GM06990 (cell line): ENCODE measurements at regions not wholly inside any gene's neighbourhood (a gene's known extent, or its start where the extent isn't known, plus 50 kb on each side); places are given as distances from the start of the nearest gene placed in this dataset.

ENCODE experiments used
- DNase-seq: peaks from one replicate; pipeline ENCODE4 v3.0.0-alpha.2; 2011; ENCODE audit not compliant: insufficient read length; ENCODE audit errors: extremely low read depth
- H3K27me3 ChIP-seq: replicated peaks from 2 replicates; pipeline ENCODE4 v1.6.0; 2011; ENCODE audit warnings: low read length; ENCODE audit not compliant: control insufficient read depth, insufficient read depth
- H3K36me3 ChIP-seq: 2 replicates; pipeline ENCODE4 v1.5.1; 2011; ENCODE audit warnings: low read length; ENCODE audit not compliant: control insufficient read depth, insufficient read depth
- H3K4me3 ChIP-seq: replicated peaks from 2 replicates; pipeline ENCODE4 v1.5.1; 2011; ENCODE audit warnings: low read depth, mild to moderate bottlenecking, control low read depth, low read length
- CTCF ChIP-seq: IDR thresholded peaks from 2 replicates; pipeline ENCODE4 v1.5.1; 2011; ENCODE audit warnings: low read length, control low read depth, mild to moderate bottlenecking, inconsistent platforms; ENCODE audit not compliant: insufficient read depth, poor library complexity, severe bottlenecking

GRCh38 chr15:31211353-31211752 lies 109.8 kb upstream of the TRPM1 start:
- TF ChIP-seq CTCF, result no peak
- Histone ChIP-seq H3K27me3 (no peaks in the 10 kb centered on the region), H3K36me3 (no peaks in the 10 kb centered on the region), H3K4me3 (no peak overlapping the region)
- DNase-seq, result no peak

- DNase-seq, result no peak
Observed at GRCh38 chr15:31212326-31213080, 111.0 kb upstream of the TRPM1 start.

GRCh38 chr15:31214158-31214863 lies 112.3 kb upstream of the KLF13 start:
- peak; percentile 25 for TF ChIP-seq CTCF
- DNase-seq, result no peak
- H3K36me3 ChIP-seq, result no peaks in the 10 kb centered on the region
- H3K27me3 ChIP-seq, result no peaks in the 10 kb centered on the region
- no peak overlapping the region for H3K4me3 ChIP-seq

More at GRCh38 chr15:31212326-31213080, 111.0 kb upstream of the TRPM1 start:
- Histone ChIP-seq H3K27me3 (no peaks in the 10 kb centered on the region), H3K4me3 (no peak overlapping the region), H3K36me3 (no peaks in the 10 kb centered on the region)
- no peak for TF ChIP-seq CTCF

GRCh38 chr15:31214864-31215489 lies 111.7 kb upstream of the KLF13 start:
- TF ChIP-seq CTCF, result no peak
- no peaks in the 10 kb centered on the region for H3K27me3 ChIP-seq
- peak overlapping the region; percentile 65 for H3K4me3 ChIP-seq
- DNase-seq, result no peak
- H3K36me3 ChIP-seq, result no peaks in the 10 kb centered on the region

- peak; percentile 87 for DNase-seq
- Histone ChIP-seq H3K36me3 (no peaks in the 10 kb centered on the region), H3K4me3 (peak overlapping the region; percentile 65), H3K27me3 (no peaks in the 10 kb centered on the region)
- TF ChIP-seq CTCF, result peak; percentile 95
Observed at GRCh38 chr15:31215490-31216214, 111.0 kb upstream of the KLF13 start.
